Activated CD8-positive, alpha-beta memory T cell treated with anti-CD3 and anti-CD28 coated beads for 24 hours (primary cell): ENCODE measurements at regions not wholly inside any gene's neighbourhood (a gene's known extent, or its start where the extent isn't known, plus 50 kb on each side); places are given as distances from the start of the nearest gene placed in this dataset.
"Not testable (repeated sequence)": the region's sequence is repeated elsewhere in the genome, so short reads cannot be mapped to it uniquely, and the experiment has no call there.

Source experiments
- DNase-seq: peaks from one replicate; pipeline ENCODE4 v3.0.0-alpha.2; 2020

- not testable (repeated sequence) for DNase-seq
These were observed 299.2 kb downstream of the TRIML1 start for GRCh38 chr4:188438391-188438824.

- DNase-seq: no peak
These were observed 300.5 kb downstream of the TRIML1 start for GRCh38 chr4:188439641-188440311.

- no peak for DNase-seq
These were observed 305.3 kb downstream of the TRIML1 start for GRCh38 chr4:188444500-188444899.

GRCh38 chr4:188448996-188449395 lies 309.8 kb downstream of the TRIML1 start:
- not testable (repeated sequence) for DNase-seq

GRCh38 chr4:188450571-188450970 lies 311.3 kb downstream of the TRIML1 start:
- DNase-seq: no peak

- no peak for DNase-seq
These were observed 312.9 kb downstream of the TRIML1 start for GRCh38 chr4:188452097-188452496.

- no peak for DNase-seq
These were observed 315.3 kb downstream of the TRIML1 start for GRCh38 chr4:188454575-188454974.

GRCh38 chr4:188455062-188455752 lies 316.0 kb downstream of the TRIML1 start:
- DNase-seq: no peak

GRCh38 chr4:188459381-188459780 lies 320.1 kb downstream of the TRIML1 start:
- DNase-seq: no peak

- no peak for DNase-seq
These were observed 324.7 kb downstream of the TRIML1 start for GRCh38 chr4:188463909-188464308.

- no peak for DNase-seq
These were observed 326.8 kb downstream of the TRIML1 start for GRCh38 chr4:188466001-188466400.

- no peak for DNase-seq
These were observed 345.0 kb downstream of the TRIML1 start for GRCh38 chr4:188484256-188484655.

GRCh38 chr4:188485906-188486305 lies 346.7 kb downstream of the TRIML1 start:
- no peak for DNase-seq

- DNase-seq: no peak
These were observed 353.6 kb downstream of the TRIML1 start for GRCh38 chr4:188492886-188493285.

- no peak for DNase-seq
These were observed 355.9 kb downstream of the TRIML1 start for GRCh38 chr4:188495169-188495568.

- DNase-seq: no peak
These were observed 372.2 kb downstream of the TRIML1 start for GRCh38 chr4:188511431-188511830.

- no peak for DNase-seq
These were observed 393.5 kb downstream of the TRIML1 start for GRCh38 chr4:188532751-188533150.

- no peak for DNase-seq
These were observed 395.1 kb downstream of the TRIML1 start for GRCh38 chr4:188534297-188534696.

GRCh38 chr4:188534917-188535316 lies 395.7 kb downstream of the TRIML1 start:
- no peak for DNase-seq

- no peak for DNase-seq
These were observed 397.6 kb downstream of the TRIML1 start for GRCh38 chr4:188536826-188537225.

GRCh38 chr4:188550296-188550695 lies 411.1 kb downstream of the TRIML1 start:
- no peak for DNase-seq

GRCh38 chr4:188551156-188551555 lies 411.9 kb downstream of the TRIML1 start:
- no peak for DNase-seq

GRCh38 chr4:188552741-188553275 lies 413.6 kb downstream of the TRIML1 start:
- no peak for DNase-seq

GRCh38 chr4:188554413-188554812 lies 415.2 kb downstream of the TRIML1 start:
- no peak for DNase-seq
